ENCODE measurements at regions not wholly inside any gene's neighbourhood (a gene's known extent, or its start where the extent isn't known, plus 50 kb on each side); places are given as distances from the start of the nearest gene placed in this dataset.
A peak's percentile ranks its signal among the peaks of the same experiment; 100 is the strongest.

DNA sequence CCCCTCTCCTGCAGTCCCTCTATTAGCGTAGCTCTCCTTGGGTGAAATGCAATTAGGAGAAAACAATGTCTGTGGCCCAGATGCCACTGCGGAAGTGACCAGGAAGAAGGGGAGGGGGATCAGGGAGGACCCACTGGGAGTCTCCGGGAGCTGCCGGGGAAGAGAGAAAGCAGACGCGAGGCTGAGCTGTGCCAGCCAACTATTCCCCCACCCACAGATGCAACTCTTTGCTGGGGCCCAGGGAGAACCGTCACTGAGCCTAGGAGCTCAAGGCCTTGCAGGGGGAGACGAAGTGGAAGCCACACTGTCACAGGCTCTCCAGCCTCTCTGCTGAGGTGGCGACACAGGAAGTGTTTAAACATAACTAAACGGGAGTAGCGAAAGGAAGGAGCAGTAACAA, 149.2 kb downstream of the BCOR start (continued):
- TF ChIP-seq, protein P1, sequence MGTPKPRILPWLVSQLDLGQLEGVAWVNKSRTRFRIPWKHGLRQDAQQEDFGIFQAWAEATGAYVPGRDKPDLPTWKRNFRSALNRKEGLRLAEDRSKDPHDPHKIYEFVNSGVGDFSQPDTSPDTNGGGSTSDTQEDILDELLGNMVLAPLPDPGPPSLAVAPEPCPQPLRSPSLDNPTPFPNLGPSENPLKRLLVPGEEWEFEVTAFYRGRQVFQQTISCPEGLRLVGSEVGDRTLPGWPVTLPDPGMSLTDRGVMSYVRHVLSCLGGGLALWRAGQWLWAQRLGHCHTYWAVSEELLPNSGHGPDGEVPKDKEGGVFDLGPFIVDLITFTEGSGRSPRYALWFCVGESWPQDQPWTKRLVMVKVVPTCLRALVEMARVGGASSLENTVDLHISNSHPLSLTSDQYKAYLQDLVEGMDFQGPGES (IDR thresholded peaks at IDR 0.05; ENCODE audit: low read depth, low read length), result no peak
- TF ChIP-seq GABPA (IDR thresholded peaks at IDR 0.05; ENCODE audit: low read depth), result no peak
- TF ChIP-seq EZH2phosphoT487 (IDR thresholded peaks at IDR 0.05; ENCODE audit: borderline replicate concordance, low read depth), result no peak
- TF ChIP-seq CHD2 (IDR thresholded peaks at IDR 0.05; ENCODE audit: low read length, partially characterized antibody), result peak; percentile 60
- peak; percentile 77 for TF ChIP-seq RCOR1 (IDR thresholded peaks at IDR 0.05; ENCODE audit: low read length)
- no peak for TF ChIP-seq SMC3 (IDR thresholded peaks at IDR 0.05; ENCODE audit: low read depth, low read length)
- TF ChIP-seq YY1 (IDR thresholded peaks at IDR 0.05; ENCODE audit: low read depth), result no peak
- TF ChIP-seq RXRA (IDR thresholded peaks at IDR 0.05; ENCODE audit: borderline replicate concordance, low read depth), result no peak
- no peak for TF ChIP-seq GATA2 (CRISPR knock-in tag; IDR thresholded peaks at IDR 0.05)

- Histone ChIP-seq H3K9ac (no peak overlapping the region), H3K4me2 (no peak overlapping the region), H3K27ac (ENCODE audit: low read depth in 2 of 2, low read length in 1 of 2) (peak overlapping the region in 1 of 2 experiments; percentile 90; a peak in 2 of 4 replicates), H3K4me1 (ENCODE audit: control insufficient read depth in 1 of 2, insufficient read depth in 2 of 2, low read depth in 1 of 2, low read length in 1 of 2) (peaks cover 0 to 12% of the 10 kb centered on the region in 2 experiments; a peak in 1 of 4 replicates), H3K4me3 (ENCODE audit: low read depth in 2 of 2, low read length in 1 of 2) (no peak overlapping the region), H3K36me3 (replicated peaks in 1 of 2; ENCODE audit: control insufficient read depth in 1 of 2, insufficient read depth in 2 of 2, low read length in 1 of 2) (no peaks in the 10 kb centered on the region), H3K27me3 (ENCODE audit: insufficient read depth) (no peaks in the 10 kb centered on the region; the same call in 1 of the 2 replicates), H3K79me2 (ENCODE audit: insufficient read depth) (no peaks in the 10 kb centered on the region), H3F3A (replicated peaks; ENCODE audit: insufficient read depth) (no peaks in the 10 kb centered on the region), H3K9me2 (no peaks in the 10 kb centered on the region), H4K20me1 (ENCODE audit: insufficient read depth) (no peaks in the 10 kb centered on the region), H2AFZ (ENCODE audit: low read depth) (no peak overlapping the region), H3K9me3 (no peaks in the 10 kb centered on the region)
- 61% methylated on average over 3 of the region's 3 CpGs for WGBS (ENCODE audit: low lambda C conversion rate)
- ChIA-PET POLR2A (no interaction called here), CTCF (interaction anchor here (0.7 to 1.6 kb wide), 2 partner anchors 14 to 60 kb away, joined by 3 read pairs; no protein-coding TSS in a partner anchor)
- DNase-seq, result no peak
- TF ChIP-seq, protein P2, sequence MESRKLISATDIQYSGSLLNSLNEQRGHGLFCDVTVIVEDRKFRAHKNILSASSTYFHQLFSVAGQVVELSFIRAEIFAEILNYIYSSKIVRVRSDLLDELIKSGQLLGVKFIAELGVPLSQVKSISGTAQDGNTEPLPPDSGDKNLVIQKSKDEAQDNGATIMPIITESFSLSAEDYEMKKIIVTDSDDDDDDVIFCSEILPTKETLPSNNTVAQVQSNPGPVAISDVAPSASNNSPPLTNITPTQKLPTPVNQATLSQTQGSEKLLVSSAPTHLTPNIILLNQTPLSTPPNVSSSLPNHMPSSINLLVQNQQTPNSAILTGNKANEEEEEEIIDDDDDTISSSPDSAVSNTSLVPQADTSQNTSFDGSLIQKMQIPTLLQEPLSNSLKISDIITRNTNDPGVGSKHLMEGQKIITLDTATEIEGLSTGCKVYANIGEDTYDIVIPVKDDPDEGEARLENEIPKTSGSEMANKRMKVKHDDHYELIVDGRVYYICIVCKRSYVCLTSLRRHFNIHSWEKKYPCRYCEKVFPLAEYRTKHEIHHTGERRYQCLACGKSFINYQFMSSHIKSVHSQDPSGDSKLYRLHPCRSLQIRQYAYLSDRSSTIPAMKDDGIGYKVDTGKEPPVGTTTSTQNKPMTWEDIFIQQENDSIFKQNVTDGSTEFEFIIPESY (IDR thresholded peaks at IDR 0.05; ENCODE audit: borderline replicate concordance, low read depth), result no peak
- TF ChIP-seq RAD21 (IDR thresholded peaks at IDR 0.05; ENCODE audit: low read length), result no peak
- TF ChIP-seq, protein P3, sequence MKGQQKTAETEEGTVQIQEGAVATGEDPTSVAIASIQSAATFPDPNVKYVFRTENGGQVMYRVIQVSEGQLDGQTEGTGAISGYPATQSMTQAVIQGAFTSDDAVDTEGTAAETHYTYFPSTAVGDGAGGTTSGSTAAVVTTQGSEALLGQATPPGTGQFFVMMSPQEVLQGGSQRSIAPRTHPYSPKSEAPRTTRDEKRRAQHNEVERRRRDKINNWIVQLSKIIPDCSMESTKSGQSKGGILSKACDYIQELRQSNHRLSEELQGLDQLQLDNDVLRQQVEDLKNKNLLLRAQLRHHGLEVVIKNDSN (IDR thresholded peaks at IDR 0.05; ENCODE audit: borderline replicate concordance, low read depth), result peak; percentile 53; the same call in 1 of the 2 replicates
- TF ChIP-seq, protein P4, sequence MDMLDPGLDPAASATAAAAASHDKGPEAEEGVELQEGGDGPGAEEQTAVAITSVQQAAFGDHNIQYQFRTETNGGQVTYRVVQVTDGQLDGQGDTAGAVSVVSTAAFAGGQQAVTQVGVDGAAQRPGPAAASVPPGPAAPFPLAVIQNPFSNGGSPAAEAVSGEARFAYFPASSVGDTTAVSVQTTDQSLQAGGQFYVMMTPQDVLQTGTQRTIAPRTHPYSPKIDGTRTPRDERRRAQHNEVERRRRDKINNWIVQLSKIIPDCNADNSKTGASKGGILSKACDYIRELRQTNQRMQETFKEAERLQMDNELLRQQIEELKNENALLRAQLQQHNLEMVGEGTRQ (IDR thresholded peaks at IDR 0.05; ENCODE audit: borderline replicate concordance, low read depth, low read length), result peak; percentile 21; the same call in 1 of the 2 replicates
Measured at GRCh38 chrX:39950018-39950688, 147.6 kb downstream of the BCOR start.
